Dermis microvascular lymphatic vessel endothelial cell (primary cell): ENCODE measurements at regions not wholly inside any gene's neighbourhood (a gene's known extent, or its start where the extent isn't known, plus 50 kb on each side); places are given as distances from the start of the nearest gene placed in this dataset.
A peak's percentile ranks its signal among the peaks of the same experiment; 100 is the strongest.

ENCODE experiments used
- DNase-seq, 2 donors: peaks; one replicate each; pipeline versions ENCODE4 v3.0.0 to v3.0.0-alpha.2; 2010; ENCODE audit warnings: low read depth in 2 of 2

DNA sequence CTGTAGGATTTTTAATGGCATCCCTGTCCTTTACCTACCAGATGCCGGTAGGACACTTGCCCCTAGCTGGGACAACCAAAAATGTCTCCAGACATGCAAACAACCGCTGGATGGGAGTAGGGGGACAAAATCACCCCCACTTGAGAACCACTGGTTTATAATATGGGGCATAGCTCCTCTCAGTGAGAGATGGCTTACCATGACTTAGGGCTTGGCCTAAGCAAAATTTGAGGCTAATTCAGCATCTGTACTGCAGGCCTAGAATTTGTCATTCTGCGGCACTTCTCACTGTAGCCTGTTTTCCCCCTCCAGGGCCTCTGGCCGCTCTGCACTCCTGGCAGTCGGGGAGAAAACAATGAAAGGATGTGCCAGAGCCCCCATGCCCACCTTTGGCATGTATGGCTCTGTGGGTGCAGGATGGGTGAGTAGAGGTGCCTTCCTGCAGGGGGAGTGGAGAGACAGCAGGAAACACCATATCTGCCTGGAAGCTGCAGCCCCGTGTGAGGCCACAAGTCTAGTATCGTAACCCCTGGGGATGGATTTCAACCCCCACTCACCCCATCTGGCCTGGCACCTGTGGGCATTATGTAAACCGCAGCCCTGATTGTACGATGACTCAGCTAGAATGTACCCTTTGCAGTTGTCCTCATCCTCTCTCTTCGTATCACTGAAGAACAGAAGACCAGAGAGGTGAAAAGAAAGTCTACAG is 268.1 kb downstream of the SOX9 start:
- DNase-seq = no peak

DNA sequence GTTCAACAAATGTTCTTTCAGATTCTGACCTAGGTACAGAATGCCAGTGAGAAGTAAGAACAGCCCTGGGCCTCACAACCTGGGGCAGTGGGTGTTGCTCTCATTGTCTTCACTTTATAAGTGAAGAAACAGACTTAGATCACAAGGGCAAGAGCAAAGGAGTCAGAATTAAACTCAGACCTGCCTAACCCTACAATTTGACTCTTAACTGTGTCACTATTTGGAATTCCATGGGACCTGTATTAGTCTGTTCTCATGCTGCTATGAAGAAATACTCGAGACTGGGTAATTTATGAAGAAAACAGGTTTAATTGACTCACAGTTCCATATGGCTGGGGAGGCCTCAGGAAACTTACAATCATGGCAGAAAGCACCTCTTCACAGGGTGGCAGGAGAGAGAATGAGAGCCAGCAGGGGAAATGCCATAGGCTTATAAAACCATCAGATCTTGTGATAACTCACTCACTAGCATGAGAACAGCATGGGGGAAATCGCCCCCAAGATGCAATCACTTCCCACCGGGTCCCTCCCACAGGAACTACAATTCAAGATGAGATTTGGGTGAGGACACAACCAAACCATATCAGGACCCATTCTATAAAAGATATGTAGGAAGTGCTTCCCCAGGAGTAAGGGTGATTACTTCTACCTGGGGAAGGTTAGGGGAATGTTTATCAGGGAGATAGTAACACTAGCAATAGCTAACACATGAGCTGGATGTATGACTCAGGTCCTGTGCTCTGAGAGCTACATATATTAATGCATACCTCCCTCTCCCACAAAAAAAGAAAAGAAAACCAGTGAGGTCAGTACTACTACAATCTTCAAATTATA is 270.1 kb downstream of the SOX9 start:
- DNase-seq = no peak

DNA sequence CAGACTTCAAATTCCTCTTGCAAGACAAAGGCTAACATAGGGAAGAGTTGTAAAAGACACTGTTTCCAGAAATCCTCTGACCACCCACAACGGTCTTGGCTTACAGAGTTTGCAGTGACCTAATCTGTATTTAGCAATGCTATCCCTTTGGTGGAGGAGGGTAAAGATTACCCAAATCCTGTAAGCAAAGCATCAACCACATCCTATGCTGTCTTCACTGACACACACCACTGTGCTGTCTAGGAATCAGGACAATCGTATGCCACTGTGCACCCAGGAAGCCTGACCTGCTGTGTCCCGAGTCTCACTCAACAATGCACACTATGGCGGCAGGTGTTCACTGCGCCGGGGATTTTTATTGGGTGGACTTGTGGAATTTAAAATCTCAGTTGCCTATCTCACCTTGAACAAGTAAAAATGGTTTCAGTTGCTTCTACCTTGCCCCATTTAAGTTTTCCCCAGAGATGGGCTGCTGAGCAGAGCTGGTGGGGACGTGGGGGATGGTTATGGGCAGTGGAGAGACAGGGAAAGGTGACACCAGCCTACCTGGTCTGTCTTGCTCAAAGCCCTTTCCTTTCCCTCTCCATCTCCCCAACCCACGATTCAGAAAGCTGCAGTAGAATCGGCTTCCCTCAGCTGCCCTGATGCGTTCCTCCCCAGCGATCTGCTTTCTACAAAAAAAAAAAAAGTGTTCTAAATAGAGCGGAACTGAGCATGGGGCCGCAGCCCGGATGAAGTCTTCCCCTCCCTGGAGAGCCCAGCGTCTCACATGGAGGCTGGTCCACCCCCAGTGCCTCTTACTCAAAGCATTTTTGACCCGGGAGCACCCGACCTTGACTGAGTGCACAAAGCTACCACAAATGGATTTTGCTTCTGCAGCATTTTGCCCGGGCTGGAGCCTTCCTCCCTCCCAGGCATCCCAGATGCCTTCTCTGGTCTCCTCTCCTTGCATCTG is 271.5 kb downstream of the SOX9 start:
- DNase-seq = no peak

DNA sequence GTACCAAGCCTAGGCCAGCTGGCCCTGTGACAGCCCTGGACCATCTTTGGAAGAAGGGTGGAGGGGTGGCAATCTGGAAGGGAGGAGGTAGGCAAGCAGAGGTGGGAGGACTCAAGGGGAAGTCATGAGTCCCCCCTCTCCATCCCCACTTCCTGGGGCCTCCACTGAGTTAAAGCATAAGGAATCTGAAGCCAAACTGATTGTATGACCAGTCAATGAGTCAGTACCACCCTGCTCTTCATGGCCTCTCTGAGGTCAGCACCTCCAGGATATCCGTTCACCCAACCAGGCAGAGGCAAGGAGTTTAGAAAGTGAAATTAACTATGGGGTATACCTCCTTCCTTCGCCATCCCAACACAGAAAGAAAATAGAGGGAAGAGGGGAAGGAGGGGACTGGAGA is 272.7 kb downstream of the SOX9 start:
- peak in 1 of 2 donors; percentile 58 for DNase-seq

DNA sequence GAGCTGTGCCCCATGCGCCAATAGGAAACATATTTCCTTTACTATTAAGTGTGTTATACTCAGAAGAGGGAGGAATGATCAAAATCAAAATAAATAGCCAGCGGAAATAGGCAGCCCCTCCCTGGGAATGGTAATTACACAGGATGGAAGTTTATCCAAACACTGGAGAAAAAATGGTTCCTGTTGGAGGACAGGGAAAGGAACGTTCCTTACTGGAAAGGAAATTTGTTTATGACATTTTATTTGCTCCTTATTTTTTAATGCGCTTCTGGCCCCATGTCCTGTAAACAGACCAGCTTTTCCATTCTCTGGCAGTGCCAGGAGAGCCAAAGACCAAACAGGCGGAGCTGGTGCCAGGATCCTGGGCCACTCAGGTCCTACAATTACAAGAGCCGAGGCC is 273.7 kb downstream of the SOX9 start:
- DNase-seq = no peak

DNA sequence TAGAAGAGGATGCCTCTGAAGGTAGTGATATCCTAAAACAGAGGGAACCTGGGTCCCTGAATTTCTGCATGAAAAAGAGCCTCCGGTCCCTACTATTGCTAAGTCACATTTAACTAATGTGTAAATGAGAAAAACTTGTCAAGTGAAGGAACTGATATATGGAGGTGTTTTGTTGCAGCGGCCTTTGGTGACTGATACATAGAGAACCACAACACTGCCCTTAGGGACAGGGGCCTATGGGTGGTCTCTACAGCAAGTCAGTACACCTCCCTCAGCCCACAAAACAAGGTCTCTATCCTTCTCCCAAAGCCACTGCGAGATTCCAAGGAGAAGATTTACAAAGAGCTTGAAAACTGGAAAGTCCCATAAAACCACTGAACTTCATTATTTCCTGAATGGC is 275.3 kb downstream of the SOX9 start:
- DNase-seq = no peak

DNA sequence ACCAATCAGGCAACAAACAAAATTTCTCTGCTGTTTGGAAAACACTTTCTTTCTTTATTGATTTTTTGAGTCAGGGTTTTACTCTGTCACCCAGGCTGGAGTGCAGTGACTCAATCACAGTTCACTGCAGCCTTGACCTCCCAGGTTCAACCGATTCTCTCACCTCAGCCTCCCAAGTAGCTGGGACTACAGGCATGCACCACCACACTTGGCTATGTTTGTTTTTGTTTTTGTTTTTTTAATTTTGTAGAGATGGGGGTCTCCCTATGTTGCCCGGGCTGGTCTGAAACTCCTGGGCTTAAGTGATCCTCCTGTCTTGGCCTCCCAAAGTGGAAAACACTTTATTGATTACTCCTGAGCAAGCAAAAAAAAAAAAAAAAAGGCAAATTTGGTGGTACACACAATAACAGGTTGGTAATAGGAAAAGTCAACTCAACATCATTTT is 276.4 kb downstream of the SOX9 start:
- no peak for DNase-seq

DNA sequence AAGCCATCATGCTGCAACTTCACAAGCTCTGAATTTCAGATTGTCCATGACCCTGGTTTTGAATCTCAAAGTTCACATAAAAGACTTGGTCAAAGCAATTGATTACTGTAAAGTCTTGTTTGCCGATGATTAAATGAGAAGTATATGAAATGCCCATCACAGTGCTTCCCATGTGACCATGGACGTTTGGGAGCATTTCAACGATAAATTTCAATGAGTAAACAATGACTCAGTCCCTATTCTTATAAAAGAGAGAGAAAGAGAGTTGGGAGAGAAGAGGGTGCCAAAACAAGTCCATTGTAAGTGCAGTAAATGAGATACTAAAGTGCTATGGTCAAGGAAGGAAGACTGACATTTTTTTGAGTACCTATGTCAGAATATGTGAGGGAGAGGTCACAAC is 276.9 kb downstream of the SOX9 start:
- DNase-seq = no peak

DNA sequence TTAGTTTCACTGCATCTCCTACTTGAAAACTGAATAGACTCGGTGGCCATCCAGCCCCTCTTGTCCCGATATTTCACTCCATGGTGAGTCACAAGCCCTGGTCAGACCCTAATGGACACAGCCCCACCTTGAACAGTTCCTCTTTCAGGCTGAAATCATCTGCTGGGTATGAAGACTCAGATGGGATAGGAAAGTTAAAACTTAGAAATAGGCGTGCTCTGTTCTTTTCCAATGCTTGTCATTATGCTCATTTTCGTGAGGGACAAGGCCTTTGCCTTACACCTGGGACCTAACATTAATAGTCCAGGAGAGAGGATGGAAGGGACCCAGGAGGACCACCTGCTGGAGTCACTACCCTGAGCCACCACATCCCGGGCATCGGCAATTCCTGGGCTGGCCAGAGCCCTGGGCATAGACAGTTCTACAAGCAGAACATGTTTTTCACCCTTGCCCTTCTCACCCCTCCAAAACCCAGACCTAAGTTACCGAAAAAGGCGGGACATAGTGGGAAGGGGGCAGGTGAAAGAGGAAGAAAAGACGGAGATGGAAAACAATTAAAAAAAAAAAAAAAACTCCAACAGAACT is 278.3 kb downstream of the SOX9 start:
- DNase-seq = no peak

DNA sequence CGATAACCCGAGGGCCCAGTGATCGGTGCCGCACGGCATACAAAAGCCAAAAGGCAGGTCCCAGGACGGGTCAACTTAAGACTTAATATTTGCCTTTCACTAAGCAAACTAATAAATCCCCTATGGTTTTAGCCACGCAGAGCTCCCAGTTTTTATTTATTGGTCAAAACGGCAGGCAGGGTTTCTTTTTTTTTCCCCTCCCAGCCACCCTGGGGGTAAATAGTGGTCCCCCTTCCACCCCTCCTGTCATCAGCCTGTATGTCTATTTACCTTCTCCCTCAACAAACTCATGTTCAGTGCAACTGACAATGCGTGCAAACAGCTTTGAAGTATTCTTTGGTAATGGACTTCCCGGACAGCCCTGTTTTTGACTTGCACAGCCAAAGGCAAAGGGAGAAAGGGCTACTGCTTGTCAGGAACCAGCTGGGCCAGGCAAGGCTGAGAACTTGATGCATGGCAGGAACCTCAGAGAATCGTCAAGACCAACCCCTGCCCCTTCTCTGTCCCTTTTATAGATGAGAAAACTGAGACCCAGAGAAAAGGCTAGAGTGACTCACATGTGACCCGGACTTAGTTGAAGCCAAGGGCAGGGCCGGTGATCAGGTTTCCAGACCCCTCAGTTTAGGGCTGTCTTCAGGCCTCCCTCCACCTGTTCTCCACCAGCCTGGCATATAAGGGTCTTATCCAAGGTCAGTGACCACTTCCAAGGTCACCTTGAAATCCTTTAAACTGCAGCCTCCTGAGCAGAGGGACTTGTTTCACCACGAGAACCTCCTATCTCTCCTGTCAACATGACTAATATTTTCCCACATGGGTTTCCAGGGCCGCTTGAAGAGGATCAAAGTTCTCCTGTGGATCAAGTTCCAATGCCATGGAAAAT is 279.0 kb downstream of the SOX9 start:
- no peak for DNase-seq

DNA sequence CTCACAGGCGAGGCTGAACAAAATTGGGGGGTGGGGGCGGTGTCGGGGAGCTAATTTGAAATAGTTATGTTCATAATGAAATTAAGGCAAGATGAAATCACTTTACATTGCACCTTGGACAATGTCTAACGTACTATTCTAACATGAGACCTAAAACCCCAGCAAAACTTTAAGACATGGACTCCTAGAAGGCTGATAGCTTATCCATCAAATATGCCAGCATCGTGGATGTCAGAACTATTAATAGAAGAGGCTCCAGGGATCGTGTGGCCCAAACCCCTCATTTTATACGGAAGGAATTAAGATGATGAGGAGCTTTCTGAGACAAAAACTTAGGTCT is 279.6 kb downstream of the SOX9 start:
- DNase-seq = no peak

DNA sequence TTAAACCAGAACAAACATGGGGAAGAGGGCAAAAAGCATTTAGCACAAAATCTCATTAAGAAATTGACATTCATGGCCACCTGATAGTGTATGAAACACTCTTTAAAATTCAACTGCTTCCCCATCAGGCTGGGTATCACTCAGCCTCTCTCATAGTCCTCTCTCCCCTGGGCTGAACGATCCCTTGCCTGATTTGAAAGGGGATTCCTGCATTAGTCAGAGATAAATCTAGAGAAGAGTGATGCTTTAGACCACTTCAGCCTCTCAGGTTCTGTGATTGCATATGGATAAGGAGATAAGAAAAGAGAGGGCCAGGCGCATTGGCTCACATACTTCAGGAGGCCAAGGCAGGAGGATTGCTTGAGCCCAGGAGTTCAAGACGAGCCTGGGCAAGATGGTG is 280.0 kb downstream of the SOX9 start:
- DNase-seq = no peak

DNA sequence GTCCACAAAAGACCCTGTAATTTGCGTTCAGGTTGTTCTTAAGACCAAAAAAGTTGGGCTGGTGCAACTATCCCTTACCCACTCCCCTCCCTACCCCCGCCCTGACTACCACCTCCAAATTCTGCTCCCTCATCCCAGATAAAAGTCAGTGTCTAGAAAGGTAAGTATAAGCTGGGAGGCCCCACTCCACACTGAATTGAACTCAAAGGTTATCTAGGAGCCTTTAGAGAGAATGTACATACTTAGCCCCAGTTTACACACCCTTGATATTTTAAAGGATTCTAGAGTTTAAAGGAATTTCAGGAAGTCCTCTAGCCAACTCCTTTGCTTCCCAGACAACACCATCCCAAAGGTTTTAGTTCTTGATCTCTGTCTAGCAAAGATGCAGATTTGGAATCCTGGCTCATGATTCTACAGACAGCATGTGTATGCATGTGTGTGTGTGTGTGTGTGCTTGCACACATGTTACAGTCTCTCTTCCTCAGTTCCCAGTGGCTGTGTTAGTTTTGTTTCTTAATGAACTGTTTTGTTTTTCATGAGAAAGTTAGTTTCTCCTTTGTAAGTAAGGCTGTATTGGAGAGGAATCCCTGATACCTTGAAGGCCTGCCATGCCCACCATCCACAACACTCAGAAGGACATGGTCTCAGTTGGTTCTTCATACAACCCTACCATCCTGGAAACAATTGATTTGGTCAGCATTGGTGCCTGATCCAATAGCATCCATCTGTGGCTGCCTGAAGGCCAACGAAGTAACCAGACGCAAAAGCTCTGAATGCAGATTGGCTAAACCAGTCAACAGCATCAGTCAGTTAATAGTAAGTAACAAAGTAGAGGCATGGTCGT is 281.3 kb downstream of the SOX9 start:
- no peak for DNase-seq

DNA sequence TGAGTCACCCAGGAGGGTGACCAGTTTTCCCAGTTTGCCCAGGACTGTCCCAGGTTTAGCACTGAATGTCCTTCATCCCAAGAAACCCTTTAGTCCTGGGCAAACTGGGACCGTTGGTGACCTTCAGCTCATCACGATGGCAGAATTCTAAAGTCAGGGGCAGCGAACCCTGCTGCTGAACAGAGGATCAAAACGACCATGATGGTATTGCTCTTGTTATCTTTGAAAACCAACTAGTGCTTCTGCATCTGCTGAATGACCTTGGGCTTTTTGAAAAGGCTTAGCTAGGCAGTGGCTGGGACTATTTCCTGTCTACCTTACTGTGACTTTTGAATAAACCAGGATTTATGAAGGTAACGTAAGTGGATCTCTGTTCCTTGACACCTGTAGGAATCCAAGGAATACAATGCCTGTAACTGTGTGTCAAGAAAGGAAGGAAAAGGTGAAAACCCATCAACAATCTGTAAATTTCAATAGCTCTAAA is 281.9 kb downstream of the SOX9 start:
- DNase-seq = no peak

DNA sequence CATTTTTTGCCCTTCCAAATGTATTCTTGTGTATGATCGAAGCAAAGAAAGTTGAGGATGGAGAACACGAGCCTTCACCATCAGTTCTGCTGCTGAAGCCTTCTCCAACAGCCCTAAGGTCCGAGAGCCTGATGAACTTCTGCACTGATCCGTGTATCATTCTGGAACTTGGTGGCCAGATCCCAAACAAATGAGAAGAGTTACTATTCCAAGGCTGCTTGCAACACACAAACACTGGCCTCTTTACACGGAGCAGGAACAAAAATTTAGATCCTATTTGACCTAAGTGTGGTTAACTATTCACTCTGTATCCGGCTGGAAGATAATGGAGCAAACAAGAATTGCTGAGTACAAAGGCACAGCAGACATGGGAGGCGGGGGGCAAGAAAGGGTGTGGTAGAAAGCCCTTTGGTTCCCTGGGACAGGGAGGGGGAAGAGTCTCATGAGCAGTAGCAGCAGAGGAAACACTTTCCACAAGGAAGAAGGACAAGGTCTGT is 282.9 kb downstream of the SOX9 start:
- no peak for DNase-seq

DNA sequence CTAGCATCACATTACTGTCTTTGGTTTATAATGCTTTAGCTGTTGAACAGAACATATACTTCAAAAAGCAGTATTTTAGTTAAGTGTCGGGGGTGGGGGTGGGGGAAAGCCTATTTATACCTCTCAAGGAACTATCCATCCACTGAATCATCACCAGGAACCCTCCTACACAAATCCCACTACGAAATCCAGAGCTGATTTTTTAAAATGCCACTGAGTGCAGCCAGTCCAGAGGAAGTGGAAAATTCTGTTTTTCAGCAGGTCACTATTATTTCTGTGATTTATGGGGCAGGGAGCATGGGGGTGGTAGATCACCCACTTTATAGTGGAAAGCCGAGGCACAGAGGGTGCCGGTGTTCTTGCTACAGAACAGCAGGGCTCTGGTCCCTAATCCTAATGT is 284.1 kb downstream of the SOX9 start:
- DNase-seq = no peak

DNA sequence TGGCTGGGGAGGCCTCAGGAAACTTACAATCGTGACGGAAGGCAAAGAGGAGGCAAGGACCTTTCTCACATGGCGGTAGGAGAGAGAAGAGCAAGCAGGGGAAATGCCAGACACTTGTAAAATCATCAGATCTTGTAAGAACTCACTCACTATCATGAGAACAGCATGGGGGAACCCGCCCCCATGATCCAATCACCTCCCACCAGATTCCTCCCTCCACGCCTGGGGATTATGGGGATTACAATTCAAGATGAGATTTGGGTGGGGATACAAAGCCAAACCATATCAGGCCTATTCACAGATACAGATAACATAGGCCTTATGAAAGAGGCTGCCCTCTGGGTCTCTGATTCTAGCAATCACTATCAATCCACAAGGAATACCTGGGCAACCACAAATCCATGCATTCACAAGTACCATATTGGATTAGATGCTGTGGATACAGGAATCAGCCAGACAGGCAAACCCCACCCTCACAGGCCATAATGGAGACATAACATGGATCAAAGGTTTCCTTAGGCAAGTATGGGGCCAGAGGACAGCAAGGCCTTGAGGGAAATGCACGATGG is 284.9 kb downstream of the SOX9 start:
- DNase-seq = no peak

DNA sequence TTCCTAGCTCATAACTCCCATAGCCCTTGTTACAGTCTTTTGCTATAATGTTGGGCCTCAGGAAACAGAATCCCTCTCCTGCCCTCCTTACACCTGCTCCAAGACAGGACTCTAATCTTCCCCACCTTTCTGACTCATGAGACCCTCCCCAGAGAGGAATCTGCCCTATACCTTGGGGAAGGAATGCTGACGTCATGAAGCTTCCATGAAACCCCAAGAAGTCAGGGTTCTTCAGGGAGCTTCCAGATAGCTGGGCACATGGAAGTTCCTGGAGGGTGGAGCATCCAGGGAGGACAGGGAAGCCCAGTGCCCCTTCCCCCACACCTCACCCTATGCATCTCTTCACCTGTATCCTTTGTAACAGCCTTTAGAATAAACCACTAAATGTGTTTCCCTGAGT is 285.7 kb downstream of the SOX9 start:
- no peak for DNase-seq

DNA sequence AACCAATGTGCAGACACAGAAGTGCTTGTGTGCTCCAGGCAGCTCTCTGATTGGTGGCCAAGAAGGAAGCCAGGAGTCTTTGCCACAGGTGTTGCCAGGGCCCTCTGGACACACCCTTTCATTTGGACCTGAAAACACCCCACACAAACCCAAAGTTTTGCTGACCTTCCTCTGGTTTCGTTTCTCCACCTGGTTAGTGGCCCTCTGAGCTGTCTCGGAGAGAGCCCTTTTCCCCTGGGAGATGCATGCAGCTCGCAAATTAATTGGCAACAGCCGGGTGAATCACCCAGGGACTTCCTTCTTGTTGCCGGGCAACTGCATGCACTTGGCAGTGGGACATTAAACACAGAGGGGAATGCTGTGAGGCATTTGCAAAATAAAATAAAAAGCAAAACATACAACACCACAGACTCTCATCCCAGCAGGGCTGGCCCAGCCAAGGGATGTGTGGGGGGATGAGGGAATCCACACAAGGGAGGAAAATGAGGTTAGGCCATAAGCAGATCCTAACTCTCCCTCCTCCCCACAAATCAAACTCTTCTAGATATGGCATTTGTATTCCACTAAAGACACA is 286.6 kb downstream of the SOX9 start:
- peak; percentile 38 to 83 for DNase-seq
